NCI-H748 (cell line): ENCODE measurements at regions not wholly inside any gene's neighbourhood (a gene's known extent, or its start where the extent isn't known, plus 50 kb on each side); places are given as distances from the start of the nearest gene placed in this dataset.
"Not testable (repeated sequence)": the region's sequence is repeated elsewhere in the genome, so short reads cannot be mapped to it uniquely, and the experiment has no call there.

ENCODE experiments used
- DNase-seq: peaks from one replicate; lab custom pipeline; 2025; ENCODE audit not compliant: unreplicated experiment; lab: John Stamatoyannopoulos, UW

DNA sequence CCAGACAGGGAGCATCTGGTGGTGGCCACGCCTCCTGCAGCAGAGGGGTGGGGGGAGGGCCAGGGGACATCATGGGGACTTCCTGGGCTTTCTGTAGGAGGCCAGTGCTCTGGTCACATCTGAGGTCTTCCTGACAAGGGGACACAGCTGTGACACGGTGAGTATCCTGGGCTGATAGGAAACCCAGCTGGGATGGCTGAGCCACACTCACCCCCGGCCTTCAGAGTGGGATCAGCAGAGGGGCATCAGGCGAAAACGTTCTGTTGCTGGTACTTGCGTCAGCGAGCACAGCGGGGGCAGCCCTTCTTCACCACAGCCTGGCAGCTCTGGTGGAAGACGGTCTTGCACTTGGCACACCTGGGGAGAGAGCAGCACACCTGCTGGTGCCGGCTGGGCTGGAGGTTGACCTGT lies 122.9 kb upstream of the SMURF2 start:
- DNase-seq = no peak

DNA sequence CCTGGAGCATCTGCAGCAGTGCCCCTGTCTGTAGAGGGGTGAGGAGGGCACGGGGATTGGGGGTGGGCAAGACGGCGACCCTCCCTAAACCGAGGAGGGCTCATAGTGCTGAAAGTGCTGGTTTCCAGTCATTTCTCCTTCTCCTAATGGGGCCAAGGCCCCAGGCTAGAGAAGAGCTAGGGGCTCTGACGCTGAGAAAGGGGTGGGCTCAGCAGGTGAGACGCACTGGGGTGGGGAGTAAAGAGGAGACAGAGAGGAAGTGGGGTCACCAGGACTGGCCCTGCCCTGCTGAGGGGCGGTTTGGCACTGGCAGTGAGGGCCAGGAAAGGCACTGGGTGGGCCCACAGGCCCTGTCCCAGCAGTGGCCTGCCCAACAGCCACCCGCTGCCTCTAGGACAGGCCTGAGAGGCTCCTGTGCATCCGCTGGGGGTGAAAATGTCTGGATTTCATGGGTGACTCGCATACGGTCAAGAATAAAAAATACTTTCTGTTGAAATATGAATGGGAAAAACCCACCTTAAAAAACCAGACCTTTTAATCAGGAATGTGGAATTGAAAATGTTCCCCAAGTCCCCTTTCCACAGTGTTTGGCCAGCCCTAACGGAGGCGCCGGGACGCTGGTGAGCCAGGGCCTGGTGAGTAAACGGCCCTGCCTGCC lies 122.4 kb upstream of the SMURF2 start:
- no peak for DNase-seq

DNA sequence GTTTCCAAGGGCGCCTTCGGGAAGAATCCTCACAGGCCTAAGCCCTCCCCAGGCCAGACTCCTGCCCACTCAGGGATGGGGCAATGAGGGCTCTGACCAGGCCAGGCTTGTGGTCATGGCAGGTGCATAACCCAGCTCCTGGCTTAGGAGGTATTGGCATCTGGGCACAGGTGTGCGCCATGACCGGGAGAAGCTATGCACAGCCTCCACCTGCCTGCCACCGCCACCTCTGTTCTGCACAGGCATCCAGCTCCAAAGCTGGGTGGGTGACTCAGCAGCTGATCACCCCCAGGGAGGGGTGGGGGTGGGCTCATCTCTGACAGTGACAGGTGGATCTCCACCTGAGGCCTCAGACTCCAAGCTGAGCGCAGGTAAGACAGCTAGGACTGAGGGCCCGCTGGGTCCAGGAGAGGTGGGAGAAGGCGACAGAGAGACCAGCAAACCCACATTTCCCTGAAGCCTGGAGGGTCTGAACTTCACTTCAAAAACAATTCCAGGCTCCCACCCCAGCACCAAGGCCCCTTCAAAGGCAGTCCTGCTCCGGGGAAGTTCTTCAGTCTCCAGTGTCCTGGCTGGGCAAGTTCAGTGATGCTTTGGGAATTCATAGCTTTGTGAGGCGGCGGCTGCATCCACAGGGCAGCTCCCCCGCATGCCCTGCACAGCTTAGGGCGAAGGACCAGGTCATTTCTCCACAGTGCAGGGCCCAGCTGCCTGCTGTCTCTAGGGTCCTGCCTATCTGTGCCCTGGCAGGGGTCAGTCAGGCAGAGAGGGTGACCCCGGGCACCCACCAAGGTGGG lies 121.6 kb upstream of the SMURF2 start:
- DNase-seq = no peak

DNA sequence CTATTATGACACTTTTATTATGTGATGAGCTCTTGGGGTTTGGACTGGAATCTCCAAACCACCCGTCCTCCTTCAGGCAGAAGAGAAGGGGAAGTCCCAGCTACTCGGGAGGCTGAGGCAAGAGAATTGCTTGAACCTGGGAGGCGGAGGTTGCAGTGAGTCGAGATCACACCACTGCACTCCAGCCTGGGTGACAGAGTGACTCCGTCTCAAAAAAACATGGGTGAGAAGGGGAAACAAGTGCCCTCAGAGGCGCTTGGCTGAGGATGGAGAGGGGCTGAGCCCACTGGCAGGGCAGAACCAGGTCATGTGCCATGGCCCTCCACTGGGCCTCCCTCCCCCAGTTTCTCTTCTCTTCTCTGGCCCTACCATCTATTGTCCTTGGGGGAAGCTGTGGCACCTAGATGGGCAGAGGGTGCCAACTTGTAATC lies 120.9 kb upstream of the SMURF2 start:
- no peak for DNase-seq

DNA sequence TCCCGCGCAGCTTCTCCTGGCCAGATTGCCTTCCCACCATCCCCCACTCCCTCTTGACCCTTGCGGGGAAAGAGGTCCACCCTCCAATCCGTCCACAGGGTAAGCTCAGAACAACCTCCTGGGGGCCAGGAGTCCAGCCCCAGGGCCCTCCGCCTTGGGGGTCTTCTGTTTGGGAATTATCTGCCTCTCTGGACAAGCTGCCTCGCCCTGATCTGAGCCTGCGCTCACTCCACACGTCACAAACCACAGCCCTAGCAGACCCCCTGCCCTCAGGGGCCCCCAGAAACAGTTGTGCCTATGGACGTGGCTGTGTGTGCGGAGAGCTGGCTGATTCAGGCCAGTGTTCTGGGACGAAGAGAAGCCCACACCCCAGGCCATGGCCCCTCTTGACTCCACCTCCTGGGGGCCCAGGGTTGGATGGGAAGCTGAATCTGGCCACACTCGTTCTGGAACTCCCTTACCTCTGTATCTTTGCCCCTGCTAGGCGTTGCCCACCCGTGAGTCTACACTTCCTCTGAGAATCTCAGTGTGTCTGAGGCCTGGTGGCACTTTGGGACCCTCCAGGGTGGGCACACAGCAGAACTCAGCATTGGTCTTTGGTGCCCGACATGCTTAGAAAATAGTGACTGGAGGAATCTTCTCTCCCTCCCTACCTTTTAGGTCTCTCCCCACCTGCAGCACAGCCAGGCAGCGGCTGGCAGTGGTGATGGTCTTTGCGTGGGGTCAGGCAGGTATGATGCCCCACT lies 119.9 kb upstream of the SMURF2 start:
- DNase-seq = no peak

DNA sequence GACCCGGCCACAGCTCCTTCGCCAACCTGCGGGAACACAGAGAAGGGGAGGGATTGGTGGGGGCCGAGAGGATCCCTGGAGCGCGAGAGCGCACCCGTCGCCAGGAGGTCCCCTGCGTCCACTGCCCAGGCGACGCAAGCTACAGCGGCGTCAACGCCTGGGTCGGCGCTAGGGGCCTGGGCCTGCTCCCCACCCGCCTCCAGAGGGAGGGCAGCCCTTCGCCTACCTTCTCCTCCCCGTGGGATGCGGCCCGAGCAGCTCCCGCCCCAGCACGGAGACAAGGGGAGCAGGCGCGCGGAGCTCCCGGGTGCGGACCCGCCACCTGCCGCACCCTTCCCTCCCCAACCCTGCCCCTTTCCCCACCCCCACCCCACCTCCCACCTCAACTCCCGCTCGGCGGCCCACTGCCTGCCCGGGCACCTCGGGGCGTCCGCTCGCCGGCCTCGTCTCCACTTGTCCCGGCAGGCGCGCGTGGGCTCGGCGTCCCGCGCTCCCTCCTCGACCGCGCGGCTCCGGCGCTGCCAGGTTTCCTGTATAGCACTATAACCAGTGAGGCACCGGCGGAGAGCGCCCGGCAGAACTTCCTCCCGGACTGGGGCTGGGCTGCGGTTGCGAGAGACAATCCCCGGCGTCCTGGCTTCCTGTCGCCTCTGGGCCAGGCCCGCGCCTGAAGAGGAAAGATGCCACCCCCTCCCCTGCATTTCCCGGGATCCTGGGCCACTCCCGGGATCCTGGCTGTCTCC lies 119.1 kb upstream of the SMURF2 start:
- peak; percentile 51 for DNase-seq

DNA sequence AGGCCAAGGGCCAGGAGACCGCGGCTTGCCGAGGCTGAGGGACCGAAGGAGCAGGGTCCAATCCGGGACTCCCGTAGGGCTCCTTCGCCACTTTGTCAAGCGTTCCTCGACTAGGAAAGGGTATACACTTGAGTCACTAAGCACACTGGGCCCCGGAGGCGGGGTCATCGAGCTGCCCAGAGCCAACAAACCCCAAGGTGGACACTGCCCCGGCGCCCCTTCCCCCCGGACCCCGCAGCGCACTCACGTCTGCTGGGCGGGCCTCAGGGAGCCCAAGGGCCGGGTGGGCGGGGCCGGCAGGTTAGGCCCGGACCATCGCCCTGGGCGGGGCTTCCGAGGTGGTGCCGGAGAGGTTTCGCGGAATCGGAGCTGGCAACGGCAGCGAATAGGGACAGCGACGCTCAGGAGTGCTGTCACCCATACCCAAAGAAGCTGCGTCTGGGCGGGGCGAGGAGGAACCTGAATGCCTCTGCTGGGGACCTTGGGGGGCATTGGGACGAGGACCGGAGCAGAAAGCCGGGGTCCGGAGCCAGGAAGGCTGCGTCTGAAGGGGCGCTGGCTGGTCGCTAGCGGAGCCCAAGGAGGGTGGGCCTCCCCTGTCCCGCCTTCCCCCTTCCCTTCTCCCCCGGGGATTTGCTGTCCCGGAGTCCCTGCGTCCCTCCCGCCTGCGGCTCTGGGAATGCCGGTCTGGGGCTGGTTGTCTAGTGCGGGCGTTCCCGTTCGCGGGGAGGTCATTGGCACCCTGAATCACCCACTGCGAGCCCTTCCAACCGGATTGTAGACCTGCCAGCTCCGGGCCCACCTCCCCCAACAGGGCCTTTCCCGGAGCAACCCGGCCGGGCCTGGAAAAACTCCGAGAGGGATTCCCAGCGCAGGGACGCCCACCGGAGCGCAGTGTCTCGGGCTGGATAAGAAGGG lies 118.2 kb upstream of the SMURF2 start:
- DNase-seq = peak; percentile 86

DNA sequence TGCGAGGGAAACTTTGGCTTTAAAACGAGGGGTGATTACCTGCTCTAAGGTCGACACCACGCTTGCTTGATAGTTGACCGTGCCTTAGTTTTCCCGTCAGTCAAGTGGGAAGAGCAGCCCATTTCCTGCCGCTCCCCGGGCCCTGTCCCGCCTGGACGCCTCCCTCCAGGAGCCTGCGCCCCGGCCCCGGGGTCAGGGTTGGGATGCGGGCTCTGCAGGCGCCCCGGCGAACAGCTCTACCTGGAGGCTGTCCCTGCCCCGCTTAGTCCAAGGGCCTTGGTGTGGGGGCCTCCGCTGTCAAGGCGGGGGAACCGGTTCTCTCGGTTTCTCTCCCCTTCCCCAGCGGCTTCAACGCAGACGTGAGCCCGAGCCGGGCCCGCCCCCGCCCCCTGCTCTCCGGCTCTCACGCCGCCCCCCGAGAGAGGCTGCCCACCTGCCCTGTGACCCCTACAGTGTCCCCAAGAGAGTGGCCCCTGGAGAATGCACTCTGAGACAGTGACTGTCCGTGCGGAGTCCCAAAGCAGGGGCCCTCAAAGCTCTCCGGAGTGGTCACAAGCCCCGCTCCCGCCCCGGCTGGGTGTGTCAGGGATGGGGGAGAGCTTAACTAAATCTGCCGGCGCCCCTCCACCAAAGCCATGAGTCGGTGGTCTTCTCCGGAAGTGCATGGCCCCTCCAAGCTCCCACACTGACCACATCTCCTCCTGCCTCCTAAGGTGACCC lies 117.4 kb upstream of the SMURF2 start:
- DNase-seq = peak; percentile 65

DNA sequence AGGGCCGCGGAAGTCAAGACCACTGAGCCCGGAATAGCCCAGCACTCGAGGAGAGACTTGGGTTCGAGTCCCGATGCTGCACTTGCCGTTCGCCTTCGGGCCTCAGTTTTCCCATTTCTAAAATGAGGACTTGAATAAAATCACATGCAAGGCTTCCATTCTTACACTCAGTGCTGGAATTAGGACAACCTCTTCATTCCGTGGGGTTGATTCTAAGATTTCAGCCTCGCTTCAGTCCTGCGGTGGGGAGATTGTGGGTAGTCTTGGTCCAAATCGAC lies 116.9 kb upstream of the SMURF2 start:
- not testable (repeated sequence) for DNase-seq

DNA sequence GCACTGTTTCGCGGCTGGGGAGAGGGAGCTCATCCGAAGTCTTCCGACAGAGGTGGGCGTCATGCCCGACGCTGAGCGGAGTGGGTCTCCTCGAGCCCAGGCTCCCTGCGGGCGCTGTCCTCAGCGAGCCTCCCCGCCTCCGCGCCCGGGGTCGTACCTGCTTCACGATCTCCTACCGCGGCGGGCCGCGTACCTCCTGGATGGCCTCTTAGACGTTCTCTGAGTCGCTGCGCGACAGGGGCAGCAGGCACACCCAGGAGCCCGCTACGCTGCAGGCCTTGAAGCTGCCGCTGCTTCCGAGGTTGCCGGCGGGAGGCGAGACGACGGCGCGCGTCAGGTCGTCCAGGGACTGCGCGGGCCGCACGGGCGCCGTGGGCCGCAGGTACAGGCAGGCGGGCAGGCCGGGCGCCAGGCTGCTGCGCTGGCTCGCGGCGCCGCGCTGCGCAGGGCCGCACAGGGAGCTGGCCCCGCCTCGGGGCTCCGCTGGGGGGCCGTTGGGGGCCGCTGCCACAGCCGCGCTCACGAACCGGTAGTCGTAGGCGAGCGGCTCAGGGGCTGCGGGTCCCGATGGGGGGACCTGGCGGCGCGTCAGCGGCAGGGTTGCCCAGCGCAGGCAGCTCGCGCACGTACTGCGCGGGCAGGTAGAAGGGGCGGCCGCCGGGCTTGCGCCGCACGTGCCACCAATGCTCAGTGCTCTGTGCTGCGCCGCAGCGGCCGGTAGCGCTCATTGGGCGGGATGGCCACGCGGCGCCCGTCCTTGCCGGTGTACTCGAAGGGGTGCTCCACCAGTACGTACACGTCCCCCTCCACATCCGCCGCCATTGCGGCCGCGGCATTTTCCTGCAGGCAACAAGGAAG lies 116.4 kb upstream of the SMURF2 start:
- peak; percentile 76 for DNase-seq

DNA sequence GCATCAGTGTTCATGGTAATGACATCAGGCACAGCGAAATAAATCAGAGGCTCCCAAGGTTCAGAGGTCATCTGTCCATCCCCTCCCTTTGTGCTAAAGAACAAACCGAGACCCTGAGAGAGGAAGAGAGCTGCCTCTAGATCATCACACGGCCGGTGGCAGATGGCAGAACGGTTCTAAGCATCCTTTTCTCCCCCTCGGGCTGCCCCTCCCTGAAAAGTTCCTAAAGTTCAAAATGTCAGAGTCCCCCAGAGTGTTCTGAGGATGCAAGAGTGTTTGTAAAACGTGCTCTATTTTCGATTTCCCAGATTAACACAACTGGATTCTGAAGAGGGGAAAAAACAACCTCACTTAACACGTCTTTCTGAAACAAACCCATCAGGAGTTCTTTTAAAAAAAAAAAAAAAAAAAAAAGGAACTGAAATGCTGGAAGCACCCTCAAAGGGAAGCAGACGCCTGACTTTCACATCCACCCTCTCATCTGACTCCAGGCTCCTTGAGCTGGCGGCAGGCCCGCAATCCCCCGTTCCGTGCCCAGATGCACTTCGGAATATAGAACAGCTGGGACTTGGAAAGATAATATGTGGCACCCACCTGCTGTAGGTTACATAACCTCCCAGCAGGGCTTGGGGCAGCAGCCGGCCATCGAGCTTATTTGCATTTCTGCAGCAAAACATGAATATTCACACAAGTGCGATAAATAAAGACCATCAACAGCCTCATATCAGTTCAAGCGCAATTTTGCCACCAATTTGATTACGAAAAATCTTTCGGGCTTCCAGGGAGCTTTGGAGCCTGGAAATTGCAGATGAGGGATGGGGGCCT lies 115.5 kb upstream of the SMURF2 start:
- DNase-seq = peak; percentile 48

DNA sequence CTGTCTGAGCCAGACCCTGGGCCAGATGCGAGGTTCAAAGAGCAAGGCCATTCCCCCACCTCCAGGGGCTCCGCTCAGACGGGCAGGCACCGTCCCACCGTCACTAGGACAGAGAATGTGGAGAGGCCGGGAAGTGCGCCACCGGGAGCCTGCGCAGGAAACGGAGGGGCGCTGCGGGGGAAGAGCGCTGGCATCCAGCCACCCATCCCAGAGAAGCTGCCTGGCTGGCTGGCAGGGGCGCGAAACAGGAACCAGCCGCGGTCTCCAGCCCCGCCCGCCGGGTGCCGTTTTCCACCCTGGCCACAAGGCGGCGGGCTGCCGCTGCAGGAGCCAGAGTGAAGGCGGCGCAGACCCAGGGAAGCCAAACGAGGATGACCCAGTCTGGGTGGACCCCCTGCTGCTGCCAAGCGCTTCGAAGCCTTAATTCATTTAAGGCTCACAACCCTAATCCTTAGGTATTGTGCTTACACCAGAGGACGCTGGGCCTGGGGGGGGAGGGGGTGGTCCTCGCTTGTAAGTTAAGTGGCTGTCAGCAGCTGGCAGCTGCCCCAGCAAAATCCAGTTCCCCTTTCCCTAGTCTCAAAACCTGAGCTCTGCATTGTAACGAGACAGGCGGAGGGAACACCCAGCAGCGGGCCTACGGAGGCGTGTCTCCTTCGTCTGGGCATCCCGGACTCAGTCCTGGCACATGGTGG lies 114.8 kb upstream of the SMURF2 start:
- DNase-seq = peak; percentile 85

DNA sequence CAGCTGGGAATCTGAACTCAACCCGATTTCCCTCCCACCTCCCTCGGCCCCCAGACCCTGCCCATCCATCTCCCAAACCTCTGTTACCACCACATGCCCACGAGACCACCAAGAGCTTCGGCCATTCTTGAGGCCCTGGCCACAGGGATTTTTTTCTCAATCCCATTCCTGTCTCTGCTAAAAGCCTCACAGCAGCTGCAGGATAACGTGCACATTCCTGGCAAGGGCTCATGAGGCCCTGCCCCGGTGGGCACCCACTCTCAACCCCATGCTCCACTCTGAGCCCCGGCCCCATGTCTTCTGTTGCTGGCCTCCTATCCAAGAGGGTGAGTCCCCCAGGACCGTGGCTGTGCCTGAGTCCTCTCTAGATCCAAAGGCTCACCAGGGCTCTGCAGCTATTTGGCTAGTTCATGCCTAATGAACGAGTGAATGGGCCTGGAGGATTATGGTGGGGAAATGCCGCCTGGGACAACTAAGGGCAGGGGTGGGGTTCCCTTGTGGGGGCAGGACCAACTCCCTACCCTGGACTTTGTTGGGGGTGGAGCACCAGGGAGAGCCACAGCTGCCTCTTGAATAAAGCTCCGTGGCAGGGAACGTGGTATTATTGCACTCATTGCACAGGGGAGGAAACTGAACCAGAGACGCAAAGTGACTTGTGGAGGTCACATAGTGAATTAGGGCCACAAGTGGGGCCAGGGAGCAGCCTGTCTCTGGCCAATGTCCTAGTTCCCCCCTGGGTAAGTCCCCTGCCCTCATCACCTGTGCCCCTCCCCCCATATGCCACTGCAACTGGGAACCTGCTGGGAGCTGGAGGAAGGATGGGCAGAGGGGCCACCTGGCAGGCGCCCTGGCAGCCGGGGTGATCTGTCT lies 113.8 kb upstream of the SMURF2 start:
- no peak for DNase-seq

DNA sequence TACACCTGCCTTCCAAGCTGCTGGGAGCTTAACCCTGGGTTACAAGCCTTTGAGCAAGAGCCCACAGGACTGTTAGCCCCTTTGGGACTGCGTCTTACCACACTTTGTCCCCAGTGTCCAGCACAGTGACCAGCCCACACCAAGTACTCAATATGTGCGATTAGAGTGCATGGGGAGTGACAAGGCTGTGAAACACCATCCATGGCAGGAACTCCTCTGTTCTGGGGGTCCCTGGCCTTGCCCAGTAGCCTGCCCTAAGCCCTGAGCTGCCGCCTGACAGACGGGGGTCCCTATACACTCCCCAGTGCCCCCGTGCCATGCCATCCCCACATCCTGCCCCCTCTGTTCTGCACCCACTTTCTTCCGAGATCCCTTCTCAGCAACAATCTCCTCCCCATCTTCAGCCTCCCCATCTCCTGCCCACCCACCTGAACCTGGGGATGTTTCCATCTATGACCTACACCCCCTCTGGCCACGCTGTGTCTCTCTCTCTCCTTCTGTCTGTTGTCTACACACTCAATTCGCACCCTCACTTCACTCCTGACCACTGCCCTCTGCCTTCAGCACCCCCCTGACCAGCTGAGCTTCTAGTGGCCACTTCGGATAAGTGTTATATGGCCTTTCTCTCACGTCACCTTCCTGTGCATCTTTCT lies 112.9 kb upstream of the SMURF2 start:
- no peak for DNase-seq

DNA sequence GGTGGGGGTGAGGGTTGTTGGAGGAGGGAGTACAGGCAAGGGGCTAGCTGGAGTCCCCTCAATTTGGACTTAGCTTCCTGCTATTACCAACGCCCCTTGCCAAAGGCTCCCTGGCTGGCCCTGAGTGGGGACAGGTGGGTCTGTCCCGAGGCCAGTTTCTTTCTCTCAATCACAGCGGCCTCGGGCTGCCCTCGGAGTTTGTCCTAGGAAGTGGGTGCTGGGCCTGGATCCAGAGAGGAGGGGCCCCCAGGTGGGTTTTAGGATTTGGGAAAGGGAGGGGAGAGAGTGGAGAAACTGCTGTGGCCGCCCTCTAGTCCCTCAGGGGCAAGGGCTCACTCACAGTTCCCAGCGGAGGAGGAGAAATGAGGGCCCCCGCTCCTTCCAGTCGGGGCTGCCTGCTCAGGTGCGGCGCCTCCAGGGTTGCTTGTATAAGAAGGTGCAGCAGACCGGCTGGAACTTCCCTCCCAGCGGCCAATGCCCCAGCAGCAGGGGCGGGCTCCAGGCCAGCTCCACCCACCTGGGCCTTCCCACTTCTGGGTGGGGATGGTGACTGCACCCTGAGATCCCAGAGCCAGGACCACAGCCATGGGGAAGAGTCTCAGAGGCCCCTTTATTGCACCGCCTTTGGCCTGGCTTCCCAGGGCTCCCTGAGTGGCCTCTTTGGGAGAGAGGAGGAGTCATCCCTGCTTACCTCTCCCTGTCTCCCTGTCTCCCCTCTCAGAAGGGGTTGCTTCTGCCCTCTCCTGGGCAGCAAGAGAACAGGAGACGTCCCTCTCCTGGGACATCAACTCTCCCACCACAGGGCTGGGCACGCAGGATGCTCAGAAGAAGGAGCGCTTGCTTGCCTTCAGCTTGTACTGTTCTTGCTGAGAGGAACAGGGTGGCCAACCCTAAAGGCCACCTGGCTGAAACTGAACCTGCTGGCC lies 112.0 kb upstream of the SMURF2 start:
- DNase-seq = peak; percentile 41
